GM23338 (cell line): ENCODE measurements at regions not wholly inside any gene's neighbourhood (a gene's known extent, or its start where the extent isn't known, plus 50 kb on each side); places are given as distances from the start of the nearest gene placed in this dataset.

Experiments
- ATAC-seq: fragments of 200-7000 bp; cut with Tn5 transposase; 3 replicates; pipeline ENCODE4 v1.9.1; 2020
- DNase-seq: peaks from one replicate; pipeline ENCODE4 v3.0.0-alpha.2; 2015; ENCODE audit warnings: low spot score
- H2AFZ ChIP-seq: fragments of 200-600 bp; sonication (generic); 2 replicates; pipeline ENCODE4 v1.8.0; 2016; ENCODE audit warnings: antibody characterized with exemption, mild to moderate bottlenecking, moderate library complexity
- H3F3A ChIP-seq: fragments of 200-600 bp; sonication (generic); replicated peaks from 2 replicates; pipeline ENCODE4 v1.8.0; 2017; ENCODE audit warnings: antibody characterized with exemption, mixed run types, low read depth
- H3K27ac ChIP-seq: fragments of 200-600 bp; sonication (generic); 2 replicates; pipeline ENCODE4 v1.6.1; 2016; ENCODE audit warnings: low read depth
- H3K27me3 ChIP-seq: fragments of 200-600 bp; sonication (generic); 2 replicates; pipeline ENCODE4 v1.8.0; 2016; ENCODE audit warnings: mild to moderate bottlenecking, mixed run types, moderate library complexity; ENCODE audit not compliant: insufficient read depth
- H3K36me3 ChIP-seq: fragments of 200-600 bp; sonication (generic); 2 replicates; pipeline ENCODE4 v1.8.0; 2016; ENCODE audit warnings: mild to moderate bottlenecking; ENCODE audit not compliant: insufficient read depth
- H3K4me1 ChIP-seq: fragments of 200-600 bp; sonication (generic); 2 replicates; pipeline ENCODE4 v1.8.0; 2016; ENCODE audit warnings: mild to moderate bottlenecking, moderate library complexity; ENCODE audit not compliant: insufficient read depth
- H3K4me2 ChIP-seq: fragments of 200-600 bp; sonication (generic); 2 replicates; pipeline ENCODE4 v1.7.1; 2017; ENCODE audit warnings: mixed run types
- H3K4me3 ChIP-seq: fragments of 200-600 bp; sonication (generic); 2 replicates; pipeline ENCODE4 v1.6.1; 2016; ENCODE audit warnings: mixed run types
- H3K79me2 ChIP-seq: fragments of 200-600 bp; sonication (generic); replicated peaks from 2 replicates; pipeline ENCODE4 v1.8.0; 2017; ENCODE audit warnings: mild to moderate bottlenecking; ENCODE audit not compliant: insufficient read depth
- H3K9me2 ChIP-seq: fragments of 200-600 bp; sonication (generic); 2 replicates; pipeline ENCODE4 v1.8.0; 2017; ENCODE audit not compliant: insufficient read depth
- H4K20me1 ChIP-seq: fragments of 200-600 bp; sonication (generic); replicated peaks from 2 replicates; pipeline ENCODE4 v1.8.0; 2017; ENCODE audit warnings: mild to moderate bottlenecking; ENCODE audit not compliant: insufficient read depth
- H3K27ac Mint-ChIP-seq: 2 replicates; pipeline ENCODE4 v1.8.0; 2020; ENCODE audit warnings: inconsistent platforms, mild to moderate bottlenecking, moderate library complexity, mixed read lengths
- H3K27me3 Mint-ChIP-seq: 3 replicates; pipeline ENCODE4 v1.8.0; 2022; ENCODE audit warnings: low read depth, mild to moderate bottlenecking, moderate library complexity, mixed read lengths, inconsistent platforms; ENCODE audit not compliant: insufficient read depth, poor library complexity
- H3K36me3 Mint-ChIP-seq: 3 replicates; pipeline ENCODE4 v1.8.0; 2021; ENCODE audit warnings: low read depth, mild to moderate bottlenecking, inconsistent platforms, moderate library complexity, mixed read lengths
- H3K4me1 Mint-ChIP-seq: 3 replicates; pipeline ENCODE4 v1.8.0; 2020; ENCODE audit warnings: mild to moderate bottlenecking, inconsistent platforms, mixed read lengths
- H3K4me3 Mint-ChIP-seq: 3 replicates; pipeline ENCODE4 v1.8.0; 2021; ENCODE audit warnings: moderate library complexity, mild to moderate bottlenecking, inconsistent platforms, mixed read lengths
- H3K9me3 Mint-ChIP-seq: 3 replicates; pipeline ENCODE4 v1.8.0; 2020; ENCODE audit warnings: moderate library complexity, mild to moderate bottlenecking, inconsistent platforms, mixed read lengths
- CREB1 ChIP-seq: fragments of 250-450 bp; sonication (Bioruptor Pico); IDR thresholded peaks from 2 replicates; pipeline ENCODE4 v1.5.0; 2020; ENCODE audit warnings: low read depth, mild to moderate bottlenecking, moderate library complexity
- CTCF ChIP-seq, 2 experiments: fragments of 200-600 bp in 1 of 2; sonication (generic) in 1 of 2; conservative IDR thresholded peaks; 2 replicates each; pipeline versions ENCODE4 v1.5.1 to v1.6.1; 2016 to 2017; ENCODE audit warnings: antibody characterized with exemption in 2 of 2, low read depth in 2 of 2, mild to moderate bottlenecking in 2 of 2, moderate library complexity in 1 of 2
- EZH2 ChIP-seq: fragments of 200-600 bp; sonication (generic); IDR thresholded peaks from one replicate; pipeline ENCODE4 v1.8.0; 2017; ENCODE audit warnings: antibody characterized with exemption, mild to moderate bottlenecking, low read depth; ENCODE audit not compliant: unreplicated experiment
- EZH2phosphoT487 ChIP-seq: fragments of 200-600 bp; sonication (generic); IDR thresholded peaks from one replicate; pipeline ENCODE4 v1.8.1; 2018; ENCODE audit warnings: antibody characterized with exemption; ENCODE audit not compliant: unreplicated experiment
- JUNB ChIP-seq: IDR thresholded peaks from one replicate; pipeline ENCODE4 v1.6.1; 2016; ENCODE audit warnings: antibody characterized with exemption; ENCODE audit not compliant: unreplicated experiment
- NANOG ChIP-seq: IDR thresholded peaks from 2 replicates; pipeline ENCODE4 v1.6.1; 2016; ENCODE audit warnings: antibody characterized with exemption, borderline replicate concordance
- POLR2AphosphoS5 ChIP-seq: IDR thresholded peaks from 2 replicates; pipeline ENCODE4 v1.6.1; 2016; ENCODE audit warnings: antibody characterized with exemption, low read depth
- ZNF114 ChIP-seq: fragments of 250-450 bp; sonication (Bioruptor Pico); IDR thresholded peaks from 2 replicates; pipeline ENCODE4 v1.5.0; 2020; ENCODE audit warnings: mild to moderate bottlenecking, moderate library complexity
- ZNF331 ChIP-seq: fragments of 250-450 bp; sonication (Bioruptor Pico); IDR thresholded peaks from 2 replicates; pipeline ENCODE4 v1.5.0; 2020; ENCODE audit warnings: low read depth, mild to moderate bottlenecking, moderate library complexity
- ZNF462 ChIP-seq: fragments of 250-450 bp; sonication (Bioruptor Pico); IDR thresholded peaks from 2 replicates; pipeline ENCODE4 v1.5.0; 2020; ENCODE audit warnings: mild to moderate bottlenecking, moderate library complexity
- TF ChIP-seq, protein P1 (sequence below): IDR thresholded peaks from one replicate; pipeline ENCODE4 v1.6.1; 2018; ENCODE audit warnings: antibody characterized with exemption; ENCODE audit not compliant: unreplicated experiment
- TF ChIP-seq, protein P2 (sequence below): IDR thresholded peaks from 2 replicates; pipeline ENCODE4 v1.6.1; 2016; ENCODE audit warnings: antibody characterized with exemption

DNA sequence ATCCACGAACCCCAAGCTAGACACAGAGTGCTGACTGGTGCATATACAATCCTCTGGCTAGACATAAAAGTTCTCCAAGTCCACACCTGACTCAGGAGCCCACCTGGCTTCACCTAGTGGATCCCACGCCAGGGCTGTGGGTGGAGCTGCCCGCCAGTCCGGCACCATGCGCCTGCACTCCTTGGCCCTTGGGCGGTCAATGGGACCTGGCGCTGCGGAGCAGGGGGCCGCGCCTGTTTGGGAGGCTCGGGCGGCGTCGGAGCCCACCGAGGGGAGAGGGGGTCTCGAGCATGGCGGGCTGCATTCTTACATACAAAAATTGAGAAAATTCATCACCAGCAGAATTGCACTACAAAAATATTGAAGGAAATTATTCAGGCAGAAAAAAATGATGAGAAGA, 120.7 kb upstream of the FAN1 start:
- Histone ChIP-seq H3K9me2 (no peaks in the 10 kb centered on the region), H3K4me2 (no peak overlapping the region), H3K4me3 (no peak overlapping the region), H3K79me2 (no peaks in the 10 kb centered on the region), H3K27me3 (no peaks in the 10 kb centered on the region), H3K36me3 (no peaks in the 10 kb centered on the region), H4K20me1 (no peaks in the 10 kb centered on the region), H3K27ac (no peak overlapping the region), H3F3A (no peaks in the 10 kb centered on the region), H2AFZ (no peak overlapping the region), H3K4me1 (no peaks in the 10 kb centered on the region)
- no peak for TF ChIP-seq CTCF (conservative IDR thresholded peaks at IDR 0.05; ENCODE audit: low read depth in 2 of 2)
- no peak for TF ChIP-seq EZH2
- TF ChIP-seq, protein P1, sequence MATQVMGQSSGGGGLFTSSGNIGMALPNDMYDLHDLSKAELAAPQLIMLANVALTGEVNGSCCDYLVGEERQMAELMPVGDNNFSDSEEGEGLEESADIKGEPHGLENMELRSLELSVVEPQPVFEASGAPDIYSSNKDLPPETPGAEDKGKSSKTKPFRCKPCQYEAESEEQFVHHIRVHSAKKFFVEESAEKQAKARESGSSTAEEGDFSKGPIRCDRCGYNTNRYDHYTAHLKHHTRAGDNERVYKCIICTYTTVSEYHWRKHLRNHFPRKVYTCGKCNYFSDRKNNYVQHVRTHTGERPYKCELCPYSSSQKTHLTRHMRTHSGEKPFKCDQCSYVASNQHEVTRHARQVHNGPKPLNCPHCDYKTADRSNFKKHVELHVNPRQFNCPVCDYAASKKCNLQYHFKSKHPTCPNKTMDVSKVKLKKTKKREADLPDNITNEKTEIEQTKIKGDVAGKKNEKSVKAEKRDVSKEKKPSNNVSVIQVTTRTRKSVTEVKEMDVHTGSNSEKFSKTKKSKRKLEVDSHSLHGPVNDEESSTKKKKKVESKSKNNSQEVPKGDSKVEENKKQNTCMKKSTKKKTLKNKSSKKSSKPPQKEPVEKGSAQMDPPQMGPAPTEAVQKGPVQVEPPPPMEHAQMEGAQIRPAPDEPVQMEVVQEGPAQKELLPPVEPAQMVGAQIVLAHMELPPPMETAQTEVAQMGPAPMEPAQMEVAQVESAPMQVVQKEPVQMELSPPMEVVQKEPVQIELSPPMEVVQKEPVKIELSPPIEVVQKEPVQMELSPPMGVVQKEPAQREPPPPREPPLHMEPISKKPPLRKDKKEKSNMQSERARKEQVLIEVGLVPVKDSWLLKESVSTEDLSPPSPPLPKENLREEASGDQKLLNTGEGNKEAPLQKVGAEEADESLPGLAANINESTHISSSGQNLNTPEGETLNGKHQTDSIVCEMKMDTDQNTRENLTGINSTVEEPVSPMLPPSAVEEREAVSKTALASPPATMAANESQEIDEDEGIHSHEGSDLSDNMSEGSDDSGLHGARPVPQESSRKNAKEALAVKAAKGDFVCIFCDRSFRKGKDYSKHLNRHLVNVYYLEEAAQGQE = no peak
- no peak for TF ChIP-seq ZNF331 (CRISPR knock-in tag)
- TF ChIP-seq JUNB = no peak
- no peak for TF ChIP-seq POLR2AphosphoS5
- TF ChIP-seq EZH2phosphoT487 = no peak
- no peak for TF ChIP-seq ZNF462 (CRISPR knock-in tag)
- TF ChIP-seq CREB1 (CRISPR knock-in tag) = no peak
- TF ChIP-seq, protein P2, sequence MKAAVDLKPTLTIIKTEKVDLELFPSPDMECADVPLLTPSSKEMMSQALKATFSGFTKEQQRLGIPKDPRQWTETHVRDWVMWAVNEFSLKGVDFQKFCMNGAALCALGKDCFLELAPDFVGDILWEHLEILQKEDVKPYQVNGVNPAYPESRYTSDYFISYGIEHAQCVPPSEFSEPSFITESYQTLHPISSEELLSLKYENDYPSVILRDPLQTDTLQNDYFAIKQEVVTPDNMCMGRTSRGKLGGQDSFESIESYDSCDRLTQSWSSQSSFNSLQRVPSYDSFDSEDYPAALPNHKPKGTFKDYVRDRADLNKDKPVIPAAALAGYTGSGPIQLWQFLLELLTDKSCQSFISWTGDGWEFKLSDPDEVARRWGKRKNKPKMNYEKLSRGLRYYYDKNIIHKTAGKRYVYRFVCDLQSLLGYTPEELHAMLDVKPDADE = no peak
- no peak for TF ChIP-seq NANOG
- no peak for TF ChIP-seq ZNF114 (CRISPR knock-in tag)
- no peak overlapping the region for H3K27ac Mint-ChIP-seq
- DNase-seq = no peak
- H3K36me3 Mint-ChIP-seq = no peaks in the 10 kb centered on the region
- peaks cover 28% of the 10 kb centered on the region for H3K9me3 Mint-ChIP-seq
- peaks cover 1% of the 10 kb centered on the region for H3K27me3 Mint-ChIP-seq
- no peaks in the 10 kb centered on the region for H3K4me1 Mint-ChIP-seq
- ATAC-seq = no peak
- no peak overlapping the region for H3K4me3 Mint-ChIP-seq
